H9 (cell line): ENCODE measurements at regions not wholly inside any gene's neighbourhood (a gene's known extent, or its start where the extent isn't known, plus 50 kb on each side); places are given as distances from the start of the nearest gene placed in this dataset.

Experiments
- DNase-seq: peaks from one replicate; pipeline ENCODE4 v3.0.0-alpha.2; 2017
- H2AFZ ChIP-seq: one replicate; pipeline ENCODE4 v1.6.1; 2013; ENCODE audit warnings: mild to moderate bottlenecking, low read length, control low read depth, moderate library complexity
- H2AK5ac ChIP-seq: 2 replicates; pipeline ENCODE4 v1.6.1; 2013; ENCODE audit warnings: low read length, control low read depth, mixed read lengths; ENCODE audit not compliant: insufficient read length
- H2BK120ac ChIP-seq: one replicate; pipeline ENCODE4 v1.6.1; 2013; ENCODE audit warnings: low read depth, mild to moderate bottlenecking, low read length, control low read depth, inconsistent platforms; ENCODE audit not compliant: poor library complexity, severe bottlenecking
- H2BK12ac ChIP-seq: 2 replicates; pipeline ENCODE4 v1.6.1; 2013; ENCODE audit warnings: low read length, control low read depth, mixed read lengths, low read depth; ENCODE audit not compliant: insufficient read length
- H2BK15ac ChIP-seq: 2 replicates; pipeline ENCODE4 v1.6.1; 2013; ENCODE audit warnings: low read depth, low read length, control low read depth
- H2BK20ac ChIP-seq: one replicate; pipeline ENCODE4 v1.6.1; 2013; ENCODE audit warnings: low read depth, mild to moderate bottlenecking, low read length, control low read depth, inconsistent platforms; ENCODE audit not compliant: poor library complexity, severe bottlenecking
- H2BK5ac ChIP-seq: 2 replicates; pipeline ENCODE4 v1.6.1; 2013; ENCODE audit warnings: low read length, control low read depth, mixed read lengths; ENCODE audit not compliant: insufficient read length
- H3K14ac ChIP-seq: 2 replicates; pipeline ENCODE4 v1.6.1; 2013; ENCODE audit warnings: low read length, control low read depth; ENCODE audit not compliant: insufficient read depth
- H3K18ac ChIP-seq: 2 replicates; pipeline ENCODE4 v1.6.1; 2013; ENCODE audit warnings: low read depth, mild to moderate bottlenecking, mixed read lengths, low read length, control low read depth; ENCODE audit not compliant: insufficient read length
- H3K23ac ChIP-seq: 2 replicates; pipeline ENCODE4 v1.6.1; 2013; ENCODE audit warnings: low read length, control low read depth, mixed read lengths, low read depth; ENCODE audit not compliant: insufficient read length
- H3K23me2 ChIP-seq: 2 replicates; pipeline ENCODE4 v1.6.1; 2013; ENCODE audit warnings: low read depth, mild to moderate bottlenecking, mixed read lengths, low read length, control low read depth; ENCODE audit not compliant: insufficient read length, poor library complexity, severe bottlenecking
- H3K27ac ChIP-seq: 2 replicates; pipeline ENCODE4 v1.5.1; 2013; ENCODE audit warnings: low read length, control low read depth, mixed read lengths, low read depth; ENCODE audit not compliant: insufficient read length
- H3K27me3 ChIP-seq: 2 replicates; pipeline ENCODE4 v1.6.1; 2013; ENCODE audit warnings: low read length, control low read depth, inconsistent platforms; ENCODE audit not compliant: insufficient read depth
- H3K4ac ChIP-seq: 2 replicates; pipeline ENCODE4 v1.6.1; 2013; ENCODE audit warnings: low read depth, mild to moderate bottlenecking, control low read depth, inconsistent platforms, low read length, moderate library complexity
- H3K4me1 ChIP-seq: 2 replicates; pipeline ENCODE4 v1.6.1; 2013; ENCODE audit warnings: low read length, control low read depth, inconsistent platforms; ENCODE audit not compliant: insufficient read depth
- H3K4me2 ChIP-seq: 2 replicates; pipeline ENCODE4 v1.6.1; 2013; ENCODE audit warnings: low read length, control low read depth, mixed read lengths; ENCODE audit not compliant: insufficient read length, insufficient read depth
- H3K56ac ChIP-seq: 2 replicates; pipeline ENCODE4 v1.6.1; 2013; ENCODE audit warnings: low read depth, mild to moderate bottlenecking, mixed read lengths, low read length, control low read depth; ENCODE audit not compliant: insufficient read length
- H3K79me1 ChIP-seq: 2 replicates; pipeline ENCODE4 v1.6.1; 2013; ENCODE audit warnings: low read depth, mild to moderate bottlenecking, moderate library complexity, low read length, control low read depth, inconsistent platforms; ENCODE audit not compliant: insufficient read depth, poor library complexity, severe bottlenecking
- H3K79me2 ChIP-seq: 2 replicates; pipeline ENCODE4 v1.6.1; 2013; ENCODE audit warnings: low read length, control low read depth, inconsistent platforms; ENCODE audit not compliant: insufficient read depth
- H3K9ac ChIP-seq: 2 replicates; pipeline ENCODE4 v1.6.1; 2013; ENCODE audit warnings: low read length, control low read depth, mixed read lengths; ENCODE audit not compliant: insufficient read length; ENCODE audit errors: extremely low read depth
- H3K9me3 ChIP-seq: one replicate; pipeline ENCODE4 v1.6.1; 2013; ENCODE audit warnings: low read depth, low read length, inconsistent platforms; ENCODE audit not compliant: control insufficient read depth
- H3T11ph ChIP-seq: one replicate; pipeline ENCODE4 v1.6.1; 2013; ENCODE audit warnings: mild to moderate bottlenecking, low read length, control low read depth, inconsistent platforms
- H4K20me1 ChIP-seq: one replicate; pipeline ENCODE4 v1.6.1; 2013; ENCODE audit not compliant: control insufficient read depth, insufficient read length, insufficient read depth
- H4K5ac ChIP-seq: 2 replicates; pipeline ENCODE4 v1.6.1; 2013; ENCODE audit warnings: low read depth, mild to moderate bottlenecking, mixed read lengths, low read length, control low read depth; ENCODE audit not compliant: insufficient read length
- H4K8ac ChIP-seq: replicated peaks from 2 replicates; pipeline ENCODE4 v1.6.1; 2013; ENCODE audit warnings: low read length, control low read depth, mixed read lengths, low read depth; ENCODE audit not compliant: insufficient read length
- H4K91ac ChIP-seq: 2 replicates; pipeline ENCODE4 v1.6.1; 2013; ENCODE audit warnings: low read depth, mild to moderate bottlenecking, moderate library complexity, mixed read lengths, low read length, control low read depth; ENCODE audit not compliant: insufficient read length
- H3K27ac Mint-ChIP-seq, 3 experiments: 2 replicates in 2 of 3; 3 replicates in 1 of 3; pipeline ENCODE4 v1.8.0; 2020 to 2021; ENCODE audit warnings: mixed read lengths in 3 of 3, mild to moderate bottlenecking in 1 of 3, moderate library complexity in 1 of 3
- H3K27me3 Mint-ChIP-seq: 2 replicates; pipeline ENCODE4 v1.8.0; 2021; ENCODE audit warnings: low read depth, mild to moderate bottlenecking, moderate library complexity, mixed read lengths
- H3K36me3 Mint-ChIP-seq, 3 experiments: 2 replicates in 2 of 3; 3 replicates in 1 of 3; pipeline ENCODE4 v1.8.0; 2020 to 2021; ENCODE audit warnings: low read depth in 3 of 3, mixed read lengths in 3 of 3; ENCODE audit not compliant: insufficient read depth in 1 of 3
- H3K4me1 Mint-ChIP-seq, 2 experiments: 2 replicates each; pipeline ENCODE4 v1.8.0; 2020; ENCODE audit warnings: mixed read lengths in 2 of 2
- H3K4me3 Mint-ChIP-seq, 2 experiments: 2 replicates in 1 of 2; 3 replicates in 1 of 2; pipeline ENCODE4 v1.8.0; 2020 to 2021; ENCODE audit warnings: mild to moderate bottlenecking in 2 of 2, mixed read lengths in 2 of 2, moderate library complexity in 1 of 2
- H3K9me3 Mint-ChIP-seq, 2 experiments: 2 replicates in 1 of 2; 3 replicates in 1 of 2; pipeline ENCODE4 v1.8.0; 2020; ENCODE audit warnings: mild to moderate bottlenecking in 2 of 2, mixed read lengths in 2 of 2, moderate library complexity in 1 of 2
- WGBS: extraction: QIAGEN DNeasy Blood & Tissue Kit; methylation state at CpG from one replicate; pipeline ENCODE4 v1.1.7; 2013; ENCODE audit warnings: missing lambda C conversion rate, low lambda C conversion rate, mixed read lengths; ENCODE audit not compliant: insufficient read length; ENCODE audit errors: extremely low coverage; 5-methylcytosine and 5-hydroxymethylcytosine counted together
- TF ChIP-seq, protein P1 (sequence below): fragments of 200-600 bp; sonication (generic); conservative IDR thresholded peaks from 3 replicates; pipeline ENCODE4 v1.8.0; 2021; ENCODE audit warnings: antibody characterized with exemption, mild to moderate bottlenecking

GRCh38 chr13:83996415-83996814, 114.1 kb upstream of the SLITRK1 start:
- Histone ChIP-seq H3K23me2 (no peaks in the 10 kb centered on the region), H2AK5ac (no peak overlapping the region), H4K5ac (no peak overlapping the region), H4K20me1 (no peaks in the 10 kb centered on the region), H3K9me3 (no peaks in the 10 kb centered on the region), H3K4ac (no peak overlapping the region), H2BK20ac (no peak overlapping the region), H2BK5ac (no peak overlapping the region), H2AFZ (no peak overlapping the region), H3K9ac (no peak overlapping the region), H2BK120ac (no peak overlapping the region), H3T11ph (no peak overlapping the region), H4K91ac (no peak overlapping the region), H3K23ac (no peak overlapping the region), H3K79me2 (no peaks in the 10 kb centered on the region), H2BK15ac (no peak overlapping the region), H3K79me1 (no peaks in the 10 kb centered on the region), H3K18ac (no peak overlapping the region), H4K8ac (no peak overlapping the region), H3K56ac (no peak overlapping the region), H3K4me1 (no peaks in the 10 kb centered on the region), H3K4me2 (no peak overlapping the region), H2BK12ac (no peak overlapping the region), H3K27ac (no peak overlapping the region), H3K27me3 (no peaks in the 10 kb centered on the region), H3K14ac (no peak overlapping the region)
- WGBS, result no CpG with 5 or more reads among the region's 9 CpGs
- Mint-ChIP-seq H3K36me3 (peaks cover 0 to 3% (median 2%) of the 10 kb centered on the region in 3 experiments; a peak in 2 of 7 replicates), H3K27ac (no peak overlapping the region), H3K27me3 (no peaks in the 10 kb centered on the region), H3K9me3 (no peaks in the 10 kb centered on the region), H3K4me3 (no peak overlapping the region), H3K4me1 (peaks cover 0 to 10% of the 10 kb centered on the region in 2 experiments; a peak in 2 of 4 replicates)
- no peak for DNase-seq
- TF ChIP-seq, protein P1, sequence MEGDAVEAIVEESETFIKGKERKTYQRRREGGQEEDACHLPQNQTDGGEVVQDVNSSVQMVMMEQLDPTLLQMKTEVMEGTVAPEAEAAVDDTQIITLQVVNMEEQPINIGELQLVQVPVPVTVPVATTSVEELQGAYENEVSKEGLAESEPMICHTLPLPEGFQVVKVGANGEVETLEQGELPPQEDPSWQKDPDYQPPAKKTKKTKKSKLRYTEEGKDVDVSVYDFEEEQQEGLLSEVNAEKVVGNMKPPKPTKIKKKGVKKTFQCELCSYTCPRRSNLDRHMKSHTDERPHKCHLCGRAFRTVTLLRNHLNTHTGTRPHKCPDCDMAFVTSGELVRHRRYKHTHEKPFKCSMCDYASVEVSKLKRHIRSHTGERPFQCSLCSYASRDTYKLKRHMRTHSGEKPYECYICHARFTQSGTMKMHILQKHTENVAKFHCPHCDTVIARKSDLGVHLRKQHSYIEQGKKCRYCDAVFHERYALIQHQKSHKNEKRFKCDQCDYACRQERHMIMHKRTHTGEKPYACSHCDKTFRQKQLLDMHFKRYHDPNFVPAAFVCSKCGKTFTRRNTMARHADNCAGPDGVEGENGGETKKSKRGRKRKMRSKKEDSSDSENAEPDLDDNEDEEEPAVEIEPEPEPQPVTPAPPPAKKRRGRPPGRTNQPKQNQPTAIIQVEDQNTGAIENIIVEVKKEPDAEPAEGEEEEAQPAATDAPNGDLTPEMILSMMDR, result no peak
